NOMO-1 (cell line): ENCODE measurements at regions not wholly inside any gene's neighbourhood (a gene's known extent, or its start where the extent isn't known, plus 50 kb on each side); places are given as distances from the start of the nearest gene placed in this dataset.

Source experiments
- DNase-seq, 2 experiments: peaks; one replicate each; lab custom pipeline; 2025; ENCODE audit not compliant: unreplicated experiment in 2 of 2; lab: John Stamatoyannopoulos, UW

GRCh38 chr12:65620046-65620445, 204.2 kb upstream of the HMGA2 start:
- no peak for DNase-seq

GRCh38 chr12:65622056-65622455, 202.2 kb upstream of the HMGA2 start:
- no peak for DNase-seq

GRCh38 chr12:65623507-65623906, 200.8 kb upstream of the HMGA2 start:
- DNase-seq = no peak

DNA sequence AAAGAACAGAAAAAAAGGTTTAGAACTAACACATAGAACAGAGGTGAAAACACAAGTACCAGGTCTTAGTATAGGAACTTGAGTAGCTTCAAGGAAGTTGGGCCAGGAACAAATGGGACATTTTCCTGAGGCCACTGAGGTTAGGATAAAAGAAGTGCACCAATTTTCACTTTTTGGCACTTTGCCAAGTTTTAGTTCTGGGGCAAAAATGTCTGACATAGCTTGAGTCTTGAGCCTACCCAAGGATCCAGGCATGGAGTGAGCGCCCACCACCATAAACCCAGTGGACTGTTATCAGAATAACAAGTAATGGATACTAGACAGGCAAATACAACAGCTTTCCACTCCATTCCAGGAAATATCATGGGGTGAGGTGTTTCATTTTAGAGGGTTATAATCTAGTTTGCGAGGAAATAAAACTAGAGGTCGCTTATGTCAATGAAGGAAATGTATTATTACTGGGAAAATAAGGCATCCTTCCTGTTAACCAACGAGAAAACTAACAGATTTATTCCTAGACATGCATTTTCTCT, 199.7 kb upstream of the HMGA2 start:
- no peak for DNase-seq

- DNase-seq = no peak
Observed at GRCh38 chr12:65628061-65628460, 196.2 kb upstream of the HMGA2 start.

DNA sequence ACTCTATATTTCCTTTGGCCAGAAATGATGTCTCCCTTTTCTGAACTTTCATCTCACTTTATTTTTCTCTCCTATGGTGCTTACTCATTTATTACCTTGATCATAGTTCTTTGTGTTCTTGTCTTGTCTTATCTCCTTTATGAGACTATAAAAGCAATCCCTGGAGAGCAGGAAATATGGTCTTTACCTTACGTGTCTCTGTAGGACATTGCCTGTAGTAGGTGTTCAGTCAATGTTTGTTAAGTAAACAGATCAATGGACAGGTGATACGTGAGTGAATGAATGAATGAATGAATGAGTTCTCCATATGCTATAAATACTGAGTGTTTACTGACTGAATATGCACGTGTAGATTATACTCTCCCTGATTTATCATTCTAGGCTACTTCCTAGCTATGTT, 193.7 kb upstream of the HMGA2 start:
- DNase-seq = no peak

DNA sequence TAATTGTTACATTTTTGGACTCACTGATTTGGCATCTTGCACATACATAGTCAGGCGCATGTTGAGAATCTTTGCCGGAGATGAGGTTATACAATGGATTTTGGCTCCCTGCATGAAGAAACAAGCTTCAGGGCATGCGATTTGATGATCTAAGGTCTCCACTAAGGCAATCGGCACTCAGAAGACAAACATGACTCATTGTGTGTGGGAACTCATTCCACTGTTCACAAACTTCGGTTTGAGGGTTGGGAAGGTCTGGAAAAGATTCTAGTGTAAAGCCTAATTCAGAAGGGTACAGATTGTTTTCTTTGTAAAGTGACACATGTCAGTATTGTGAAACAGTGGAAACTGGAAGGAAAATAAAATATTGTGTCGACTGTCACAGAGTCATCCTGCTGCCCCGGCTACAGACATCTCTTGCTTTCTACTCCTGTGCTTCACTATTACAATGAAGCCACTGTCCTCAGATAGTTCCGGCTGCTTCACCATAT, 192.6 kb upstream of the HMGA2 start:
- no peak for DNase-seq

DNA sequence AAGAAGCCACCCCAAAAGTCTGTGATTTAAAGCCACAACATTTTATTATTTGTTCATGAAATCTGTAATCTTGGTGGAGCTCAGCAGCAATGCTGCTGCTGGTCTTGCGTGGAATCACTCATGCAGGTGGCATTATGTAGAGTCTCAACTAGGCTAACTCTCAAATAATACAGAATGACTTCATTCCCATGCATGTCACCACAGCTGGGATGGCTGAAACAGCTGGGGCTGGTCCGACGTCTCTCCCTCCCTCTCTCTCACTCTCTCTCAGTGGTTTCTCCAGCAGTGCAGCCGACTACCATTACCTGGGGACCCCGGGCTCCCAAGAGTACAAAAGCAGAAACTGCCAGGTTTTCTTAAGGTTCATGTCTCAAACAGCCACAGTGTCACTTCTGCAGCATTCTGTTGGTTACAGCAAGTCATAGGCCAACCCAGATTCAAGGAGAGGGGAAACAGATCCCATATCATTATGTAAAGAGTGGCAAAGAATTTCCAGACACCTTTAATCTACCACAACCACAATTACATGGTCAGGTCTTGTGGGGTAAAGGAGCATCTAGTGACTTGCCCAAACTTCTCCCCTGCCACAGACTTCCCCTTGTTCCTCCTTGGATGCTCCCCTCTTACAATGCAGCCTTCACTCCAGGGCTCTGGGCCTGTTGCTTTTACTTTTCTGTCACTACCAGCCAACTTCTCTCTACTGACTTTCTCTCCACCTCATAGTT, 192.0 kb upstream of the HMGA2 start:
- DNase-seq = no peak

DNA sequence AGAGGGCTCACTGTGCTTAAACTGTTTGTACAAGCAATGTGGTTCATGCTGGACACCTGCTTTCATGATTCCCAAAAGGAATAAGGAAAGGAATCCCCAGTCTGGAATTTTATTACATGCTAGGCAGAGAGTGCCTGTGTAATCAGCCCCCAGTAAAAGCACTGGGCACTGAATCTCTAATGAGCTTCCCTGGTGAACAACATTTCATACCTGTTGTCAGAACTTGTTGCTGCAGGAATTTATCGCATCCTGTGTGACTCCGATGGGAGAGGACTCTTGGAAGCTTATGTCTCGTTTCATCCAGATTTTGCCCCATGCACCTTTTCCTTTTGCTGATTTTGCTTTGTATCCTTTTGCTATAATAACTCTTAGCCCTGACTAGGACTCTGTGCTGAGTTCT, 190.2 kb upstream of the HMGA2 start:
- DNase-seq = no peak

DNA sequence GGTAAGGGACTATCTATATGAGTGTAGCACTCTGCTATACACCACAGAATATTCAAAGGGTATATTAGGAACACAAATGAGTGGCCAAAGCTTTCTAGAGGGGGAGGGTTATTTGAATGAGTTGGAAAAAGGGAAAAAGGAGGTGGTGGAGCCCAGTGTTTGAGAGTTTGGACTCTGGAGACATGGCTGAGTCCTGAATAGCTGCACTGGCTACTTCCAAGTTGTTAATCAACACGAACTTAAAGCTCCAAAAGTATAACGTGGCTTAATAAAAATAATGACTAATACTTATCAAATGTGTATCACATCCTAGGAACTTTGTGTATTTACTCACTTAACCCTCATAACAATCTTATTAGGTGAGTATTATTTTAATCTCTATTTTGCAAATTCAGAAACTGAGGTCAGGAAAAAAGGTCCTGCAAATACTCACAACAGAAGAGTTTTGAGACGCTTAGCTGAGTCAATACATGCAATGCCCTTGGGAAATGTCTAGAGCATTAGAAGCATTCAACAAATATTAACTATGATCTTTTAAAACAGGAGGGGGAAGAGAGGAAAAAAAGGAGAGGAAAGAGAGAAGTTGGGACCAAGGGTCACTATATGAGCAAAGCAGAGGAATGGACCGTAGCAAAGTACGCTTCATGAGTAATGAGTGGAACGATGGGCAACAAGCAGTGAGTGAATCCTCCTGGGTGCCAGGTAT, 189.5 kb upstream of the HMGA2 start:
- no peak for DNase-seq

GRCh38 chr12:65636436-65636835, 187.8 kb upstream of the HMGA2 start:
- DNase-seq = no peak

DNA sequence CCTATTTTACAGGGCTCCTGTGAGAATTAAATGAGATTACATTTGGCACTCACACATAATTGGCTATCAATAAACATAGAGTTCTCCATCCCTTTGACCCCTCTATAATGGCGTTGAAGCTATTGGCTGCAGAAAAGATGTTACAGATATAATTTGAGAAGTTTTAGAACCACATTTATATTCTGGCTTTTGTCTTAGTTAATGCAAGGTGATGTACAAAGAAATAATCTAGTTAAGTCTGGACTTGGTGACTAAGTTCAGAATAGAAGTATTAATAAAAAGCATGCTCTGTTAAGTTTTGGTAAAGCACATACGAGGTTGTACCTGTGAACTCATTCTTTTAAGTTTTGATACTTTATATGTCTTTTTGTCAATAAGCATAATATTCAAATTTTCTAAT, 187.1 kb upstream of the HMGA2 start:
- DNase-seq = no peak

GRCh38 chr12:65637774-65638173, 186.5 kb upstream of the HMGA2 start:
- DNase-seq = no peak

- no peak for DNase-seq
Observed at GRCh38 chr12:65638324-65638723, 186.0 kb upstream of the HMGA2 start.

DNA sequence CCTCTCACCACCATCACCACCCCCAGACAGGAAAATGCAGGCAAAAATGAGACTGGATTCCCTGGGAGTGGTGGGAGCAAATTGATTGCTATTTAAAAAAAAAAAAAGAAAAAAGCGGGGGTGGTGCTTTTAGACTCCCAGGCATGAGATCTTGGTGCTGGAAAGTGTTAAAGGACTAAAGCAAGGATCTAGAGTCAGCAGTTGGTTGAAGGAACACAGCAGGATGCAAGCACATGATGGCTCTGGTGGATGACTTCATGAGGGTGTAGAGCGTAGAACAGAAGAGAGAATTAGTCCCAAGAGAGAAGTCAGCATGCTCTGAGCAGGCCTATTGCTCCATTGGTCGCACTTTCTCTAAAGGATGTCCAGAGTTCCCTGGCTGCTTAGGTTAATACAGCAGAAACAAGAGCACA, 183.8 kb upstream of the HMGA2 start:
- DNase-seq = no peak

GRCh38 chr12:65642061-65642661, 182.1 kb upstream of the HMGA2 start:
- no peak for DNase-seq

GRCh38 chr12:65643171-65643570, 181.1 kb upstream of the HMGA2 start:
- no peak for DNase-seq

- no peak for DNase-seq
Observed at GRCh38 chr12:65643595-65644386, 180.5 kb upstream of the HMGA2 start.

DNA sequence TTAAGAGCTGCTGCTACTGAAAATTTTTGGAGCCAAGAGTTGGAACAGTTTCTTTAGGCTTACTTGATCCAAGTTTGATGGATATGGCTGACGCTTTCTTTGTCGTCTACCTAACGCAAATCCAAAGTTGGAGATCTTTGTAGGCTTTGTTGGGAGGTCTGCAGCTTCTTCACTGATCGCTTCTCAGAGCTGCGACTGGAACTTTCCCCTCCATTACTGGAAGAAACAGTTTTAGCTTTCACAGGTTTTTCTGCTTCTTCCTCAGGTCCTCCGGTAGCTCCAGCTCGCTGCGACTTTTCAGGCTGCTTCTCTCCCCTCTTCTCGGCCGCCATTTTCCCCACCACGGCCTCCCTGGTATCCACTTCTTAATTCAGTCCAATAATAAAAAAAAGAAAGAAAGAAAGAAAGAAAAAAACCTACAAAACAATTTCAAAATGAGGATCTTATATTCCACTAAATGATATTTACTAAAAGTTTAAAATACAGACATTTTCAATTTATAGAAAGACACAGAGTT, 178.1 kb upstream of the HMGA2 start:
- DNase-seq = no peak

- DNase-seq = no peak
Observed at GRCh38 chr12:65647074-65647473, 177.2 kb upstream of the HMGA2 start.

DNA sequence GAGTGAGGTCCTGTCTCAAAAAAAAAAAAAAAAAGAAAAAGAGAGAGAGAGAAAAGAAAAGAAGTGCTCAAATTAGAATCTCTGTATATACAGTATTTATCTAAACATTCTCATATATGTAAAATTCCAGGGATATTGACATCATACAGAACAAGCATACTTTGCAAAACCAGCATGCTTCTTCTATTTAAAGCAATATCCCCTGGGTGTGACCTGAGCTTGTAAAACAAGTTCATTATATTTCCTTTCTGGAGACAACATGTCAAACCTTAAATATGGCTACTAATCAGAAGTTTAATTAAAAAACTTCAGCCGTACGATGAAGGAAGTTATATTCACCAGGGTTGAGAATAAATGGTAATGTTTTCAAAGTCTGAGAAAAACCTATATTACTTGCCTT, 175.8 kb upstream of the HMGA2 start:
- no peak for DNase-seq
